Lower leg skin (tissue), 4 donors: ENCODE measurements at regions not wholly inside any gene's neighbourhood (a gene's known extent, or its start where the extent isn't known, plus 50 kb on each side); places are given as distances from the start of the nearest gene placed in this dataset.
A peak's percentile ranks its signal among the peaks of the same experiment; 100 is the strongest.

Experiments used
- DNase-seq, 2 donors: peaks; one replicate each; pipeline ENCODE4 v3.0.0-alpha.2; 2019; ENCODE audit warnings: low spot score in 2 of 2
- H3K4me3 ChIP-seq: fragments of 200-600 bp; sonication (generic); 2 replicates; pipeline ENCODE4 v1.5.1; 2017; ENCODE audit warnings: mild to moderate bottlenecking, low read depth; ENCODE audit not compliant: poor library complexity, severe bottlenecking
- POLR2A ChIP-seq, 2 donors: fragments of 450-650 bp; IDR thresholded peaks; one replicate each; pipeline ENCODE4 v1.6.1; 2016 to 2017; ENCODE audit warnings: antibody characterized with exemption in 2 of 2, mild to moderate bottlenecking in 1 of 2, moderate library complexity in 1 of 2
- WGBS, 2 donors: methylation state at CpG; one replicate each; pipeline ENCODE4 v1.1.5; 2018; 5-methylcytosine and 5-hydroxymethylcytosine counted together
- intact Hi-C: fragments of 100-400 bp; cut with DNase I; formaldehyde crosslinking; loops from one replicate; pipeline ENCODE4 v1.15.0; 2023; ENCODE audit warnings: low total_unique reads
- TF ChIP-seq, protein P1 (sequence below), 3 donors: fragments of 450-650 bp; IDR thresholded peaks; one replicate each; pipeline ENCODE4 v1.5.1; 2016; ENCODE audit warnings: antibody characterized with exemption in 3 of 3, mild to moderate bottlenecking in 3 of 3, moderate library complexity in 2 of 3

- no peak for DNase-seq
- 82 to 86% methylated on average over 6 of the region's 6 CpGs for WGBS, 2 donors
- no peak for TF ChIP-seq POLR2A (IDR thresholded peaks at IDR 0.05)
- TF ChIP-seq, protein P1, sequence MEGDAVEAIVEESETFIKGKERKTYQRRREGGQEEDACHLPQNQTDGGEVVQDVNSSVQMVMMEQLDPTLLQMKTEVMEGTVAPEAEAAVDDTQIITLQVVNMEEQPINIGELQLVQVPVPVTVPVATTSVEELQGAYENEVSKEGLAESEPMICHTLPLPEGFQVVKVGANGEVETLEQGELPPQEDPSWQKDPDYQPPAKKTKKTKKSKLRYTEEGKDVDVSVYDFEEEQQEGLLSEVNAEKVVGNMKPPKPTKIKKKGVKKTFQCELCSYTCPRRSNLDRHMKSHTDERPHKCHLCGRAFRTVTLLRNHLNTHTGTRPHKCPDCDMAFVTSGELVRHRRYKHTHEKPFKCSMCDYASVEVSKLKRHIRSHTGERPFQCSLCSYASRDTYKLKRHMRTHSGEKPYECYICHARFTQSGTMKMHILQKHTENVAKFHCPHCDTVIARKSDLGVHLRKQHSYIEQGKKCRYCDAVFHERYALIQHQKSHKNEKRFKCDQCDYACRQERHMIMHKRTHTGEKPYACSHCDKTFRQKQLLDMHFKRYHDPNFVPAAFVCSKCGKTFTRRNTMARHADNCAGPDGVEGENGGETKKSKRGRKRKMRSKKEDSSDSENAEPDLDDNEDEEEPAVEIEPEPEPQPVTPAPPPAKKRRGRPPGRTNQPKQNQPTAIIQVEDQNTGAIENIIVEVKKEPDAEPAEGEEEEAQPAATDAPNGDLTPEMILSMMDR (IDR thresholded peaks at IDR 0.05), result no peak
- H3K4me3 ChIP-seq, result no peak overlapping the region
- intact Hi-C loops, result loop anchor here (10.0 kb wide), 2 partner anchors 141 to 181 kb away; no protein-coding TSS in a partner anchor
These were observed 151.3 kb upstream of the BMPER start for GRCh38 chr7:33753881-33754525.

DNA sequence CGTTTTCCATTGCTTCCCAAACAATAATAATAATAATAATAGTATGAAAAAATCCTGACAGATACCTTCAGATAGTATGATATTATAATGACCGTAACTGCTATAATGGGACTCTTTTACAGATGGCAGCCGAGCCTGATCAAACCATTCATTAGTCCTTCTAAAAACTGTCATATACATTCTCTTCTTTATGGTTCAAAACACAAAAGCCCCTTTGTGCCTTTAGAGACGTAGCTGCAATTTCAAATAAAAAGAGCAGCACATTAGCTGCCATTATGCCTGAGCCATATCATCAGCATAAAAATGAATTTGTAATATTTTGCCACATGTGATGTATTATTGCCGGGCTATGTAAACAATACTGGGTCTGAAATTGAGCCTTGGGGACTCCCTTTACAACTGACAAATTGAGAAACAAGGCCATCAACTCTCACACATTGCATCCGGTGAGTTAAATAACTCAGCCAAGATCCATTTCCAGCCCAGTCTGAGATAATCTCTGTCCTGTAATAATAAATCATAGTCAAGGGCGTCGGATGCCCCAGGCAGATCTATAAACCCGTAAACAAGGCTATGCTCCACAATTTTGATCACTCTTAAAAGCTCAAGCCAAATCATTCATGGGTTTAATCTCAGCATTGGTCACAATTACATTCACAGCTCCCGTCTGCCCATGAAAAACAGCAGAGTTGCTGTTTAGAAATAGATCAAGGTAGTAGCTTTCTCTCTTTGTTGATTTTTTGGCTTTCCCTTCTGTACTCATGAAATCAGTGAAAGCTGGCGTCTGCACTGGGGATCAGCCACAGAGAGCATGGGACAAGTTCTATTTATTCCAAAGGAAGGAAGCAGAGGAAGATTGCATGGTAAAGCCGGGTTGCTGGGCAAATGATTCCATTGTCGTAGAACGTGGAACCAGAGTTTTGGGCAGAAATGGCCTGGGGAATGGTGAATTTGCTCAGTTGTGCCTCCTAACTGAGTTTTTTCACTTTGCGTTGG is 150.1 kb upstream of the BMPER start:
- TF ChIP-seq POLR2A (IDR thresholded peaks at IDR 0.05), result no peak
- TF ChIP-seq, protein P1 (IDR thresholded peaks at IDR 0.05), result no peak
- intact Hi-C loops, result loop anchor here (10.0 kb wide), 2 partner anchors 140 to 180 kb away; no protein-coding TSS in a partner anchor
- no peak for DNase-seq
- 57 to 58% methylated on average over 15 of the region's 15 CpGs for WGBS, 2 donors
- no peak overlapping the region for H3K4me3 ChIP-seq

DNA sequence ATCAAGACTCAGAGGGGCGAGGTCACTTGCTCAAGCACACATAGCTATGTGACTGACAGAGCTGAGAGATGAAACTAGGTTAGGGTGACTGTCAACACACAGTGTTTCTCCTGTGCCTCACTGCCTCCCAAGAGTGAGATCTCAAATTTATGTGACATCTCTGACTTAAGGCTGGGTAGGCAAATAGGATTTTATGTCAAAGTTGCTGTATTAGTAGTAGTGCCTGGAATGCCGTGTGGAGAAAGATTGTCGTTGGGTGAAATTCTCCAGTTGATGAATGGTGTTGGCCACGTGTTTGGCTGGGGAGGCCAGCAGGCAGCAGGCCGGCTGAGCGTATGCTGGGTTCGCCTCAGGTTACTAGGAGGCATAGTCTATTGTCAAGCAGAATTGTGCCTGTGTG is 148.3 kb upstream of the BMPER start:
- H3K4me3 ChIP-seq, result no peak overlapping the region
- intact Hi-C loops, result loop anchor here (10.0 kb wide), 2 partner anchors 138 to 178 kb away; no protein-coding TSS in a partner anchor
- no peak for DNase-seq
- TF ChIP-seq POLR2A (IDR thresholded peaks at IDR 0.05), result no peak
- TF ChIP-seq, protein P1 (IDR thresholded peaks at IDR 0.05), result no peak
- WGBS, 2 donors, result 72% methylated on average over 7 of the region's 7 CpGs

DNA sequence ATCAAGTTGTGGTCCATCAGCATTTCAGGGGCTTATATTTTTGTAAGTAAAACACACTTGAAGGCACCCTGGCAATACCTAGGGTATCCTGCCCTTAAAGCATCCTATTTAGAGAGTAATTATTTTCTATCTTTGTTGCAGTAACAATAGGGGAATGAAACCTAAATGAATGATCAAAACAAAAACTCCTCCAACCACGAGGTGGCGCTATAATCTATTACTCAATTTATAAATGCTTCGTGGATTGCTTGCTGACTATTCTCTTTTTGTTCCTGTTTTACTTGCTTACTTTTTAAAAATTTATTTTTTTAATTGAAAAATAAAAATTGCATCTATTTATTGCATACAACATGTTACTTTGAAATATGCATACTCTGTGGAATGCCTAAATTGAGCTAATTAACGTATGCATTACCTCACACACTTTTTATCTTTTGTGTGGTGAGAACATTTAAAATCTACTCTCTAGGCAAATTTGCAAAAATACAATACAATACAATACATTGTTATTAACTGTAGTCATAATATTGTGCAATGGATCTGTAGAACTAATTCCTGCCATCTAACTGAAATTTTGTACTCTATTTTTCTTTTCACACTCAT is 147.7 kb upstream of the BMPER start:
- no peak overlapping the region for H3K4me3 ChIP-seq
- WGBS, 2 donors, result 21 to 22% methylated on average over 4 of the region's 4 CpGs
- DNase-seq, result peak in 1 of 2 donors; percentile 32
- intact Hi-C loops, result loop anchor here (10.0 kb wide), 2 partner anchors 137 to 177 kb away; no protein-coding TSS in a partner anchor
- TF ChIP-seq, protein P1 (IDR thresholded peaks at IDR 0.05), result no peak
- TF ChIP-seq POLR2A (IDR thresholded peaks at IDR 0.05), result no peak

GRCh38 chr7:33760146-33760545 is 145.2 kb upstream of the BMPER start:
- DNase-seq, result no peak
- 87 to 90% methylated on average over 3 of the region's 3 CpGs for WGBS, 2 donors
- no peak for TF ChIP-seq POLR2A (IDR thresholded peaks at IDR 0.05)
- TF ChIP-seq, protein P1 (IDR thresholded peaks at IDR 0.05), result no peak
- intact Hi-C loops, result no loop called here
- H3K4me3 ChIP-seq, result no peak overlapping the region
